GM21619 (cell line): ENCODE measurements at regions not wholly inside any gene's neighbourhood (a gene's known extent, or its start where the extent isn't known, plus 50 kb on each side); places are given as distances from the start of the nearest gene placed in this dataset.
A peak's percentile ranks its signal among the peaks of the same experiment; 100 is the strongest.

Source experiments
- ATAC-seq: cut with Tn5 transposase; IDR thresholded peaks from one replicate; pipeline ENCODE4 v1.9.1; 2021; ENCODE audit not compliant: unreplicated experiment

DNA sequence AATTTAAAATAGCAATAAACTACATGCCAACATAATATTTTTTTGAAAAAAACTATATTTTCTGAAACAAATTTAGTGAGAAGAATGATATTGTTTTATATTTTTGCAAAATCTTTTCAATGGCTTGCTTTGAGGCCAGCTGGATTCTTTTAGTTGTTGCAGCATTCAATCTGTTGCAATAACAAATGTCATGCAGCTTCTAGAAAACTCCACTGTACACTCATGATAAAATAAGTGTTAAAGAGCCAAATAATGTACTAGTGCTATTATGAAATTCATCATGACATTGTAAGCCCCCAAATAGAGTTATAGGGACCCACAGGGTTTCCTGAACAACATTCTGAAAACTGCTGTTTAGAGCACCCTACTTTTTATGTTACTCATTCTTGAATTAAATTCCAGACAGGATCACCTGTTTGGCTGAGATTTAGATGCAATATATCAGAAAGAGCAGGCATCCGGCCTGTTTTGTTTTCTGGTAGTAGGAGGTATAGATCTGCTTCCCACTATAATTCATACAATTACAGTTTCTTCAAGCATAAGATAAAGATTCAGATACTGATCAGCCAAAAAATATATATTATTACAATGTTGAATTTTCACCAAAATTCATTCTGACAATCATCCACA is 703.0 kb upstream of the ZNF385D start:
- no peak for ATAC-seq

DNA sequence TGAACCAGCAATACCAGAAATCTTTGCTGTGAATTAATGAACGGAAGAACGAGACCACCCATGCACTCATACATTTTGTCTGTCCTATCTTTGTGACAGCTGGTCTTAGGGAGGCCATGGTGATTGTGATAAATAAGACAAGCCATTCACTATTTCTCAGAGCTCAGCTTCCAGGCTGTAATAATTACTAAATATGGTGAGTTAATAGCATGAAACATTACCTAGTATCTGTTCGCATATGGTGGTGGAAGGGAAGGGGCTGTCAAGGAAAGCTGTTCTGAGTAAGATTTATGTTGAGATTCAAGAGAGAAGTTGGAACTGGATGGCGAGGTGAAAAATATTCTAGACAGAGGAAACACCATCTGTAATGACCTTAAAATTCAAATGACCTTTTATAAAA is 719.0 kb upstream of the ZNF385D start:
- ATAC-seq: no peak

DNA sequence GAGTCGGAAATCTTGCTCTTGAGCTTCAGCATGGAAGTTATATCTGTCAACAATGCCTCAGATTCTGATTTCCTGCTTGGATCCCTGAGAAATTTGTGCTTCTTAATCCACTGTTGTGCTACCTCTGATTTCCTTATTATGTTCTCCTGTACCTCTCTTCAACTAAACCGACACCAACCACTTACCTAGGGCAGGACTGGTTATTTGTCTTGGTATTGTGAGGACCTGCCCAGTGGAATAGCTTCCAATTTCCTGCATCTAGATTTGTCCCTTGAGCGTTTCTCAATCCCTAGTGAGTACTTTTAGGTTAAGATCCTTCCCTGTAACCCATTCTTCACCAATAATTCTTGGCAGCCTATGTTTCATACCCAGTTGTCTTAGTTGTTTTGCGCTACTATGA is 720.5 kb upstream of the ZNF385D start:
- no peak for ATAC-seq

DNA sequence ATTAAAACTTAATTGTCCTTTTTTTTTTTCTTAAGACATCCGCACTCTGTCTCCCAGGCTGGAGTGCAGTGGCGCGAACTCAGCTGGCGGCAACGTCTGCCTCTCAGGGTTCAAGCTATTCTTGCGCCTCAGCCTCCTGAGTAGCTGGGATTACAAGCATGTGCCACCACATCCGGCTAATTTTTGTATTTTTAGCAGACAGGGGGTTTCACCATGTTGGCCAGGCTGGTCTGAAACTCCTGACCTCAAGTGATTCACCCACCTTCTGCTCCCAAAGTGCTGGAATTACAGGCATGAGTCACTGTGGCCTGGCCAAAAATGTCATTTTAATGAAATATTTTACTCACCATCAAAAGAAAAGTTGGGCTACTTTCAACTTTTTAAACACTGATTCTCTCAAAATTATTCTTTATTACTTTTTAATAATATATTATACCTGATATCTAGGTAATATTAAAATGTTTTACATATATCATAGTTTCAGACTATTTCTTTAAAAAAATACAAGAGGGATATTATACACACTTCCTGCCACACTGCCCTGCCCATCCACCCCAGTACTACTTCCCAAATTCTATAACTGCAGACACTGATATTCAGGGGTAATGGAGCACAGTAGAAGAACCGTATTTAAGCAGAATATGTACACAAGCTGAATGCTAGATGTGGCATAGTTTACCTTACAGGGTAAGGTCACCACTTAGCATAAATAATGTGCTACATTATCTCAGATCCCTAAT is 723.9 kb upstream of the ZNF385D start:
- ATAC-seq: no peak

DNA sequence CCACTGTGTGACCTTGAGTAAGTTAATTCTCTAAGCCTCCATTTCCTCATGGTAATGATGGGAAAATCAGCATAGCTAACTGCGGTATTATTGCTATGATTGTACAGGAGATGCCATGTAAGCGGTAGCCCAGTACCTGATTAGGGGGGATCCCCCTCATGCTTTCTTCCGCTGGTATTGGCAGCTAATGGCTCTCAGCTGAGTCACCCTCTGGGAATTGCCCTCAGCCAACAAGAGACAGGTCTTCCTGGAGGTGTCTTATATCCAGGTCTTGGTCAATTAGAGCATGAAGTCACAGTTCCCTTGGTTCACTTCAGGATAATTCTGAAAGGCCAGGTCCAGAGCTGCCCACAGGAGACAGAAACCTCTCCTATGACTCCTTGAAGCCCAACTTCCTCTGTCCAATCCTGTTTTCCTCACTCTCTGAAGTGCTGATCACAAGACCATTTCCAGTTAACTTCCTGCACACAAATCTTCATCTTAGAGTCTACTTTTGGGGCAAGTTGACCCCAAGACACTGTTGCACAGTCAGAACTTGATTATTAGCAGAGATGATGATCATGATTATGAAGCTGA is 724.7 kb upstream of the ZNF385D start:
- ATAC-seq: no peak

DNA sequence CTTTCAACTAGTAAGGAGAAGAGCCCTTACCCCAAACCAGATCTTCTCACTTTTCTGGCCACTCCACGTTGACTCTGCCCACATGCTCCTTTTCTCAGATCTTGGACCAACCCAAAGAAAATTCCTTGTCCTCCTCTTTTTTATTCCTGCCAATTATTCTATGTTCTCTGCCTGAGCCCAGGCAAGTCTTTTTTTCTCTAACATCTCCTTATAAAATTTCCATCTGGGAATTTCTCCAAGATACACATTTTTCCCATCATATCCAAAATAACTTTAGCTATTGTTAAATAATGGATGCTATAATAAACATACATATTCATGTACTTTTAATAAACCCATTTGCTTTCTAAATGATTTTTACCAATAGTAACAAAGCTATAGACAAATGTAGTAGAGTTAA is 726.0 kb upstream of the ZNF385D start:
- no peak for ATAC-seq

DNA sequence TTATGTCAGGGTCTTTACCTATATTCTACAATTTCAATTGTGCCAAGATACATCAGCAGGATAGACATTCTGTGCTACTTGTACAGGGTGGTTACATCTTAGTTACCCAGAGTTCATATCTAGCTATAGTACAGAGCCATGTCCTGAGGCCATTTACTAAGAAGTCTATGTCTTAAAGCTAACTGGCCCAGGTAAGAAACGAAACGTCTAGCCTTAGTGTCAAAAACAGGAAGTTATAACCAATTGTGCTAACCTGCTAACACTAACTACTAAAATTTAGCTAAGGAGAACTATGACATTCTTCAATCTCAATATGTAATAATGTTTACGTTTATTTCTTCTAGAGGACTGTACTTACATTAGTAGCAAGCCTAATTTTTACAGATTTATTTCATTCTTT is 717.2 kb upstream of the UBE2E2 start:
- no peak for ATAC-seq

DNA sequence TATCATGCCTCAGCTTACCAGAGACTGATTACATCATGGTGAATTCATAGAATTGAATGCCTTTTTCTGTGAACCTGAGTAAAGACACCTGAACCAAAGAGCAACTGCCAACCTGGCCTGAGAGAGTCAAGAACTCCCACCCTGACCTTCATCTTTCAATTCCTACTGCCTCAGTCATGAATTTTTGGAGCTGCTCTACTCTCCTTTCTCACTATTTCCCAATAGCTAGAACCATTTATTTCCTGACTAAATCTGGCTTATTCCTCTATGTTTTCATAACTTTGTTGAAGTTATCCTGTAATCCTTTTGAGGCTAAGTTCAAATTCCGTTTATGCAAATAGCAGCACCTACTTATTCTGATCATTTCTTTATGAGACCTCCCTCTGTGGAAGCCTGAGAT is 712.4 kb upstream of the UBE2E2 start:
- ATAC-seq: no peak

DNA sequence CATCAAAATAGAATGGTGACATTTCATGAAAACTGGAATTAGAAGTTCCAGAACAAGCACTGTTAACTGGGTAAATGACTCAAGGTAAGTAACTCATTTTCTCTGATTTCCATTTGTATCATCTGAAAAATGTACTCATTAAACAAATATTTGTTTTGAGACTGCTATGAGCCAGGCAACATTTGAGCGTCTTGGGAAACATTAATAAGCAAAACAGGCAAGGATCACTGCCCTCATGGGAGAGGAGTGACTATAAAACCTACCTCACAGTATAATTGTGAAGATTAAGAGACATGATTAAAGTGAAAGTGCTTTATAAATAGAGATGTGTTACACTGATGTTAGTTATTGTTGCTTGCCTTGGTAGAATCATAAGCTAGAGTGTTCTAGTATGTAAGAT is 711.8 kb upstream of the UBE2E2 start:
- ATAC-seq: no peak

DNA sequence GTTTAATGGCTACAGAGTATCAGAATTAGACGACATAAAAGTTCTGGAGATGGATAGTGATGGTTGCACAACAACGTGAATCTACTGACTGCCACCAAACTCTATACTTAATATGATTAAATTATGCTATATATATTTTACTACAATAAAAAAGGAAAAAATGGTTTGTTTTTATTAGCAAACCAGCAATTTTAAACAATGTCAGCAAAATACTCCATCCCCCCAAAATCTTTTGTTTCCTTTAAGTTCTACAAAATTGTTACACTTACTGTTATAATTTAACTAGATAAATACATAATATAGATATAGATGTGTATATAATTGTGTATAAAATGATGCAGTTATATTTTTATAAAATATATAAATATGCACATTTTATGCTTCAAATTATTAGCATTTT is 710.8 kb upstream of the UBE2E2 start:
- ATAC-seq: no peak

DNA sequence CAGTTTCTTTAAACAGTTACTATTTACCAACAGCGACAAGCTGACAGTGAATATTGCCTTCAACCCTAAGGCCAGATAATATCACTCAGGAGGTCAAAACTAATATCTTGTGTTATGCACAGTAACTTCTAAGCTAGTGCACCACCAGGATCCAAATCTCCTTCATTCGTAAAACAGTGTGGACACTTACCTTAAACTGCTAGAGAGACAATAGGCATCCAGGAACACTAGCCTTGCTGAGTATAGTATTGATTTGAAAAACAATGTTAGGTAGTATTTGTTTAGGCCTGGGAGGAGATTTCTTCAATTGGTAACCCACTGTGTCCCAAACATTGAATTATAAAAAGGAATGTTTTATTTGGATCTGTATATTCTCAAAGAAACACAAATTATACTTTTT is 707.9 kb upstream of the UBE2E2 start:
- ATAC-seq: no peak

DNA sequence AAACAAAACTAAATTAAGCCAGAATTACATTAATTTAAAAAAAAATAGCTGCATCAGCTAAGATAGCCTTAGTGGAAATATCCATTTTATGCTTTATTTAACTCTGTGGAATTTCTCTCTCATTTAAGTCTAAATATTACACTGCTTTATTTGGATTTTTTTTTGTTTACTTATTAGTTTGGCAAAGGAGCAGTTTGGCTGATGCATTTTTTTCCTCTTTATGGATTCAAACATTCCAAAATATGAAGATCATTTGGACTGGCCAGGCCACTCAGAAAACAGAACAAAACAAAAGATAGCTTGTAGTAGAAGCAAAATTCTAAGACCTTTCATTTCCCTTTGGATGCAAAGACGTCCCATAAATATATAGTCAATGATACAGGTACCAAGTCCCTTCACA is 707.3 kb upstream of the UBE2E2 start:
- ATAC-seq: no peak

DNA sequence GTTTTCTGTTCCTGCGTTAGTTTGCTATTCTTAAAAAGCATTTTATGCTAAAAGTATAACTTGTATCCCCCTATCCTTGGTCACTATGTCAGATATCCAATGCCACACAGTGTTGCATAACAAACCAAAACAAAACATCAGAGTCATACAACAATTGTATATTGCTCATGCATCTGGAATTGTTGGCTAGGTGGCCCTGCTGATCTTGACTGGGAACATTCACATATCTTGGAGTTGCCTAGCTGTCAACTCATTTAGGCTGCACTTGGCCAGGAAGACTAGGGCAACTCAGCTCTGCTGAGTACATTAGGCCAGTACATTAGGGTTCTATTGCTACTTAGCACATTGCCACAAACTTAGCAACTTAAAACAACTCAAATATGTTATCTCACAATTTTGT is 706.5 kb upstream of the UBE2E2 start:
- ATAC-seq: no peak

DNA sequence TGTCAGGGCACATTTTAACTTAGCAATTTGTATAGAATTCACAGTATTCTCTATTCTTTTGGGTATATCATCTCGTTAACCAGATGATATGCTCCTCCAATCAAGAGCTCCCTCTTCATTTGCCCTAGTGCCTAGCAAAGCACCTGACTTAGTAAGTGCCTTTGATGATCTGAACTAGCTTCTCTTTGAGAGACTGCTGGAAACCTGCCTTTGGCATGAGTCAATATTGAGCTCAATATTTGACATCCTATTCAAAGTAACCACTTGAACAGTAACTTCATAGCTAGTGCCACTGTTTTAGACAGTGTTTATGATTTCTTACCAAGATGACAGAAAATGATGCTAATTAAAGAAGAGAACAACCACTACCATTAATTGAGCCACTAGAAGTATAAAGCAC is 696.3 kb upstream of the UBE2E2 start:
- ATAC-seq: no peak

DNA sequence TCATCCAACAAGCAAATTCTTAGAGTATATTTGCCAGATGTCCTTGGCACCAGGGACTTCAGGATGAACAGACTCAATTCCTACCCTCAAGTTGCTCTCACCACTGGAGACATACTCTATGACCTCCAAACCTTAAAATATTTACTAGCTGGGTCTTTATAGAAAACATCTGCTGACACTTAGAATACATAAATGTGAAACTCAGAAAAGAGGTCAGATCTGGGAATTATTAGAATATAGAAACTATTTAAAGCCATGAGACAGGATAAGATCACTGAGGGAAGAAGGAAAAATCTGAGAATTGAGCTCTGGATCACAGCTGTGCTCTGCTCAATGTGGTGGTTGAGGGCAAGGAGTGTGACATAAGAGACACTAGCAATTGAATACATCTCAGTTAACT is 695.4 kb upstream of the UBE2E2 start:
- no peak for ATAC-seq

DNA sequence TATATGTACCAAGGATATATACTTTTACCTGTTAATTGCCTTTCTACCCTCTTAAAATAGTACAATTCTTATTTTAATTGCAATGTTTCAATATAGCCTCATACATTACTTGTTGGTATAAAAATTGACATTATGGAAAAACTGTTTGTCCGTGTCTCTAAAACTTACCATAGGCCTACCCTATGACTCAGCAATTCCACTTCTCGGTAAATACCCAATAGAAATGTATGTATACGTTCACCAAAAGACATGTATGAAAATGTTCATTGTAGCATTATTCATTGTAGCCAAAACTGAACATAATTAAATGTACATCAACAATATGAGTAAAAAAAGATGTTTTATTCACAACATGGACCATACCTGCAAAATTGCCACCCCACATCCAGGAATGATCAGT is 679.2 kb upstream of the UBE2E2 start:
- ATAC-seq: no peak

DNA sequence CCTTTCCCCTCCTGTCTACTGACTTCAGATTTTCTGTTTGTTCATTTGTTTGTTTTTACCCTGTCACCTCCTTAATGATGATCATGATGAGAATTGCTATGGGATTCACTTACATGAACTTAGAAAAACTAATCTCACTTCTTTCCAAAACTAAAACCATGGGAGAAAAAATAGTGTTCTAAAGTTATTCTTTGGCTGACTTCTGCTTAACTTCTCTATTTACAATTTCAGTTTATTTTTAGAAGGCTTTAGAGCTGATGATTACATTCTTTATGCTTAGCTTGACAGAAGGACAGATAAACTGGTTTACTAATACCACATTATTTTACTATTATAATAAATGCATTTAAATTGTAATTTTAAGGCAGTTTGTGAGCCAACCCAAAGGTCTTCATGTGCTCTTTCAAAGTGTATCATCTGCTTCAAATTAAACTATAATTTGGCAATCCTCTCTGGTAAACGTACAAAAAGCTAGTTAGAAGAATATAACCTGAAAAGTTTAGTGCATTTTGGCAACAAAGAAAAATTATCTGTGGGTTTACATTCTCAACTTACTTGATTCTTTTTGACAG is 676.8 kb upstream of the UBE2E2 start:
- ATAC-seq: no peak

DNA sequence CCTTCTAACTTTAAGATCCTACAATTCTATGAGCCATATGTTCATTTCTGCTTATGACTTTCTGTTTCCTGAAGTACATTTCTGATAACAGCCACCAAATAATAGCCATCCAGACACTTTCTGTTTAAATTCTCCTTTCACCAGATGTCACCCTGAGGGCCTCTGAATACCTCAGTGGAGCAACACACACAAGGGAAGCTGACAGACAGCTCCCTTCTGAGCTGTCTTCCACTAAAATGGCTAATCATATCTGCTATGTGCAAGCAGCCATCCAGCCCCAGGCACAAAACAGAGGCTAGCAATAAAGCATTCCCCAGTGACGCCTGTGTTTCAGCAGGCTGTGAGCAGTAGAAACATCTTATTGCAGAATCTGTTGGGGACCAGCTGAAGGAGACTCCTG is 666.6 kb upstream of the UBE2E2 start:
- ATAC-seq: no peak

DNA sequence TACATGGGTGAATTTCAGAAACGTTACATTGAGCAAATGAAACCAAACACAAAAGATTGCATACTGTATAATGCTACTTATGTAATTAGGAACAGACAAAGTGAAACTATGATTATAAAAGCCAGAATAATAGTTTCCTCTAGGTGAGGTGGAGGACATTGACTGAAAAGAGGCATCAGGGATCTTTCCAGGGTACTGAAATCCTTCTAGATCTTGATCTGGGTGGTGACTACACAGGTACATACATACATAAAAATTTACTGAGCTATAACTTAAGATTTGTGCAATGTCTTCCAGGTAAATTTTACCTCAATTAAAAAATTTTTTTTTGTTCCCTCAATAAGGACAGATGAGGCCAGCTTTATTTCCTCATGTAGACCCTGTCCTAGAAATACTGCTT is 665.6 kb upstream of the UBE2E2 start:
- no peak for ATAC-seq

DNA sequence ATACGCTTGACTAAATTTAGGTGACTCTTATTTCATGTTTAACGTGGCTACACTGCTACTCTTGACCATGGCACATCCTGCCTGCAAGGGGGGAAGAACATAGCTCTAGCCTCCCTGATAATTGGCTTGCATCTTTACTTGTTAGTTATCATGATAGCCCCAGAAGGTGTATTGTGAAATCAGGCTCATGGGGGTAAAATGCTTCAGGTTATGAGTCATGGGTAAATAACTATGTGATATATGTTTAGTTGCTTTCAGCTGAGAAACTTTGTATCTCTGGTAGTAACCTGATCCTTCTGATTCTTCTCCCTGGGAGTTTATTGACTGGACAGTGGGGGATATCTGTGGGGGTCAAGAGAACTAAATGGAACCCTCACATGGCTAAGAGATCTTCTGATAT is 660.8 kb upstream of the UBE2E2 start:
- ATAC-seq: no peak

DNA sequence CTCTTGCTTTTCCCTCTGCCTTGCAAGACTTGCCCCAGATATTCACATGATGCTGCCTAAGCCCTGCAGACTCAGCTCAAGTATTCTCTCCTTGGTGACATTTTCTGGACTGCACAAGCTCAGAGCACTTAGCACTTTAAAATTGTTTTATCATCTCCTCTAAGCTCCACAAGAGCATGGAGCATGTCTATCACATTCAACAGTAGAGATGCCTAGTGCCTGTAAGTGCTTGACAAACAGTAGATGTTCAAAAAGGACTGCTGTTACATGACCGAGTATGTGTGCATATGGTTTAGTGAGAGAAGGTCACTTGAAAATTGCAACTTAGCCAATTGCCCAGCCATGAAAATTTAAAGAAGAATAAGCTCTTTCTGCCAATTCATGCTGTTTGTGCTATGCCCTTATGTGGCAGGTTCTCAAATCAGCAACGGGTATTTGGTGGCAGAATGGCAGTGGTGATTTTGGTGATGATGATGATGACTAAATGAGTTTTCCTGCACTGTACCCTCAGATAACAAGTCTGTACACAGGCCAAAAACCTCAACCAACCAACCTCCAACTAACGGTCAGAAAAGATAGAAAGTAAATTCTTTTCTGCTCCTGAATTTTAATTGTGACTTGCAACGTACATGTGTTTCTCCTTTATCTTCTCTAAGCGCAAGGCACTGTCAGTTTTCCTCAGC is 647.2 kb upstream of the UBE2E2 start:
- ATAC-seq: no peak

DNA sequence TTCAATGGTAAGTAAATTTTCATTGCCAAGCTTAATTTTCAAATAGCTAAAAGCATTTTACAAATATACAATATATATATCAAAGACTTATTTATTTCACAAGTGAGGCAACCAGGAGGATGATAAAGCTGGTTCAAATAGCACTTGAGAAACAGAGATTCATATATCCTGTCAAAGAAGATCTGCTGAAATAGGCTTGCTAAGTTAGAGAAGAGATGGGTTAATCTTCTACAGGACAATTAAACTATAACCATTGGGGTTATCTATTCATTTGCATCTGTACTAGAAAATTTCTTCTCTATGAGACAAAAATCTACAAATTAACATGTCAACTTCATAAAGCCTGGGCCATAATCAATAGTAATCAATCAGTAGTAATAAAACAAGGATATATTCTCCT is 637.7 kb upstream of the UBE2E2 start:
- peak; percentile 44 for ATAC-seq
